ENCODE measurements at regions not wholly inside any gene's neighbourhood (a gene's known extent, or its start where the extent isn't known, plus 50 kb on each side); places are given as distances from the start of the nearest gene placed in this dataset.

- ChIA-PET CTCF (ENCODE audit: unreplicated experiment) (interaction anchor here (1.1 kb wide), 1 partner anchor 125 kb away, joined by 3 read pairs; no protein-coding TSS in a partner anchor), POLR2A (interaction anchor here (0.6 kb wide), 1 partner anchor 24 kb away, joined by 3 read pairs; no protein-coding TSS in a partner anchor)
- H3K36me3 ChIP-seq (ENCODE audit: insufficient read depth, low read length) = no peaks in the 10 kb centered on the region
- H4K20me1 ChIP-seq (ENCODE audit: insufficient read depth, low read length) = no peaks in the 10 kb centered on the region
- TF ChIP-seq CTCF (conservative IDR thresholded peaks at IDR 0.05; ENCODE audit: low read length) = no peak
- no peak for TF ChIP-seq EZH2phosphoT487 (IDR thresholded peaks at IDR 0.05; ENCODE audit: borderline replicate concordance, low read depth, low read length)
- peaks cover 9% of the 10 kb centered on the region for H3K4me1 ChIP-seq (ENCODE audit: insufficient read depth, low read length, poor library complexity, severe bottlenecking)
- no TSS peak for BruUV-seq (replicated peaks)
- H3K9me3 ChIP-seq (ENCODE audit: low read length) = no peaks in the 10 kb centered on the region
- no peaks in the 10 kb centered on the region for H3K79me2 ChIP-seq (ENCODE audit: insufficient read depth, low read depth, low read length)
- no peak for DNase-seq (ENCODE audit: low spot score)
- intact Hi-C loops (cut with micrococcal nuclease; ENCODE audit: unreplicated experiment) = loop anchor here (1.0 to 5.0 kb wide), 5 partner anchors 53 to 348 kb away; partner anchors contain the start of gene ASIP
- no peak overlapping the region for H3K4me3 ChIP-seq (ENCODE audit: low read depth, low read length, poor library complexity, severe bottlenecking)
- no peak overlapping the region for H3K27ac ChIP-seq (ENCODE audit: low read depth, low read length, poor library complexity, severe bottlenecking)
- H3K4me2 ChIP-seq (ENCODE audit: low read length) = no peak overlapping the region
- H3K9me2 ChIP-seq (ENCODE audit: insufficient read depth, low read length) = no peaks in the 10 kb centered on the region
- no peak overlapping the region for H2AFZ ChIP-seq (ENCODE audit: low read length)
Observed at GRCh38 chr20:34189572-34190163, 51.6 kb upstream of the ASIP start.

- ChIA-PET POLR2A (interaction anchor here (0.8 kb wide), 1 partner anchor 71 kb away, joined by 3 read pairs; no protein-coding TSS in a partner anchor), CTCF (ENCODE audit: unreplicated experiment) (interaction anchor here (1.1 kb wide), 1 partner anchor 124 kb away, joined by 3 read pairs; no protein-coding TSS in a partner anchor)
- H4K20me1 ChIP-seq (ENCODE audit: insufficient read depth, low read length) = no peaks in the 10 kb centered on the region
- peaks cover 9% of the 10 kb centered on the region for H3K4me1 ChIP-seq (ENCODE audit: insufficient read depth, low read length, poor library complexity, severe bottlenecking)
- H3K27ac ChIP-seq (ENCODE audit: low read depth, low read length, poor library complexity, severe bottlenecking) = no peak overlapping the region
- no TSS peak for BruUV-seq (replicated peaks)
- no peaks in the 10 kb centered on the region for H3K79me2 ChIP-seq (ENCODE audit: insufficient read depth, low read depth, low read length)
- TF ChIP-seq CTCF (conservative IDR thresholded peaks at IDR 0.05; ENCODE audit: low read length) (no peak), EZH2phosphoT487 (IDR thresholded peaks at IDR 0.05; ENCODE audit: borderline replicate concordance, low read depth, low read length) (no peak)
- H3K4me3 ChIP-seq (ENCODE audit: low read depth, low read length, poor library complexity, severe bottlenecking) = no peak overlapping the region
- no peaks in the 10 kb centered on the region for H3K9me2 ChIP-seq (ENCODE audit: insufficient read depth, low read length)
- no peaks in the 10 kb centered on the region for H3K9me3 ChIP-seq (ENCODE audit: low read length)
- no peak for DNase-seq (ENCODE audit: low spot score)
- intact Hi-C loops (cut with micrococcal nuclease; ENCODE audit: unreplicated experiment) = loop anchor here (1.0 to 5.0 kb wide), 5 partner anchors 52 to 347 kb away; partner anchors contain the start of gene ASIP
- H3K36me3 ChIP-seq (ENCODE audit: insufficient read depth, low read length) = no peaks in the 10 kb centered on the region
- H3K4me2 ChIP-seq (ENCODE audit: low read length) = no peak overlapping the region
- peak overlapping the region; percentile 26; the same call in 1 of the 2 replicates for H2AFZ ChIP-seq (ENCODE audit: low read length)
Observed at GRCh38 chr20:34190262-34190661, 51.0 kb upstream of the ASIP start.

- POLR2A ChIA-PET = interaction anchor here (0.8 kb wide), 1 partner anchor 71 kb away, joined by 3 read pairs; no protein-coding TSS in a partner anchor
- intact Hi-C loops (cut with micrococcal nuclease; ENCODE audit: unreplicated experiment) = loop anchor here (1.0 to 5.0 kb wide), 5 partner anchors 52 to 347 kb away; partner anchors contain the start of gene ASIP
- no peaks in the 10 kb centered on the region for H4K20me1 ChIP-seq (ENCODE audit: insufficient read depth, low read length)
- no peak overlapping the region for H3K4me2 ChIP-seq (ENCODE audit: low read length)
- no peak overlapping the region for H3K4me3 ChIP-seq (ENCODE audit: low read depth, low read length, poor library complexity, severe bottlenecking)
- no peaks in the 10 kb centered on the region for H3K36me3 ChIP-seq (ENCODE audit: insufficient read depth, low read length)
- no peaks in the 10 kb centered on the region for H3K9me2 ChIP-seq (ENCODE audit: insufficient read depth, low read length)
- peaks cover 6% of the 10 kb centered on the region for H3K4me1 ChIP-seq (ENCODE audit: insufficient read depth, low read length, poor library complexity, severe bottlenecking)
- TF ChIP-seq CTCF (conservative IDR thresholded peaks at IDR 0.05; ENCODE audit: low read length) (peak; percentile 98), EZH2phosphoT487 (IDR thresholded peaks at IDR 0.05; ENCODE audit: borderline replicate concordance, low read depth, low read length) (no peak)
- H3K27ac ChIP-seq (ENCODE audit: low read depth, low read length, poor library complexity, severe bottlenecking) = no peak overlapping the region
- peak; percentile 76 for DNase-seq (ENCODE audit: low spot score)
- no peaks in the 10 kb centered on the region for H3K9me3 ChIP-seq (ENCODE audit: low read length)
- H2AFZ ChIP-seq (ENCODE audit: low read length) = peak overlapping the region; percentile 26; the same call in 1 of the 2 replicates
- BruUV-seq (replicated peaks) = no TSS peak
- no peaks in the 10 kb centered on the region for H3K79me2 ChIP-seq (ENCODE audit: insufficient read depth, low read depth, low read length)
- CTCF ChIA-PET (ENCODE audit: unreplicated experiment) = interaction anchor here (1.1 kb wide), 1 partner anchor 124 kb away, joined by 3 read pairs; no protein-coding TSS in a partner anchor
Observed at GRCh38 chr20:34190679-34191090, 50.5 kb upstream of the ASIP start.
